H9 (cell line): ENCODE measurements at regions not wholly inside any gene's neighbourhood (a gene's known extent, or its start where the extent isn't known, plus 50 kb on each side); places are given as distances from the start of the nearest gene placed in this dataset.

Source experiments
- DNase-seq: peaks from one replicate; pipeline ENCODE4 v3.0.0-alpha.2; 2017
- H2AFZ ChIP-seq: one replicate; pipeline ENCODE4 v1.6.1; 2013; ENCODE audit warnings: mild to moderate bottlenecking, low read length, control low read depth, moderate library complexity
- H2AK5ac ChIP-seq: 2 replicates; pipeline ENCODE4 v1.6.1; 2013; ENCODE audit warnings: low read length, control low read depth, mixed read lengths; ENCODE audit not compliant: insufficient read length
- H2BK120ac ChIP-seq: one replicate; pipeline ENCODE4 v1.6.1; 2013; ENCODE audit warnings: low read depth, mild to moderate bottlenecking, low read length, control low read depth, inconsistent platforms; ENCODE audit not compliant: poor library complexity, severe bottlenecking
- H2BK12ac ChIP-seq: 2 replicates; pipeline ENCODE4 v1.6.1; 2013; ENCODE audit warnings: low read length, control low read depth, mixed read lengths, low read depth; ENCODE audit not compliant: insufficient read length
- H2BK15ac ChIP-seq: 2 replicates; pipeline ENCODE4 v1.6.1; 2013; ENCODE audit warnings: low read depth, low read length, control low read depth
- H2BK20ac ChIP-seq: one replicate; pipeline ENCODE4 v1.6.1; 2013; ENCODE audit warnings: low read depth, mild to moderate bottlenecking, low read length, control low read depth, inconsistent platforms; ENCODE audit not compliant: poor library complexity, severe bottlenecking
- H2BK5ac ChIP-seq: 2 replicates; pipeline ENCODE4 v1.6.1; 2013; ENCODE audit warnings: low read length, control low read depth, mixed read lengths; ENCODE audit not compliant: insufficient read length
- H3K14ac ChIP-seq: 2 replicates; pipeline ENCODE4 v1.6.1; 2013; ENCODE audit warnings: low read length, control low read depth; ENCODE audit not compliant: insufficient read depth
- H3K18ac ChIP-seq: 2 replicates; pipeline ENCODE4 v1.6.1; 2013; ENCODE audit warnings: low read depth, mild to moderate bottlenecking, mixed read lengths, low read length, control low read depth; ENCODE audit not compliant: insufficient read length
- H3K23ac ChIP-seq: 2 replicates; pipeline ENCODE4 v1.6.1; 2013; ENCODE audit warnings: low read length, control low read depth, mixed read lengths, low read depth; ENCODE audit not compliant: insufficient read length
- H3K23me2 ChIP-seq: 2 replicates; pipeline ENCODE4 v1.6.1; 2013; ENCODE audit warnings: low read depth, mild to moderate bottlenecking, mixed read lengths, low read length, control low read depth; ENCODE audit not compliant: insufficient read length, poor library complexity, severe bottlenecking
- H3K27ac ChIP-seq: 2 replicates; pipeline ENCODE4 v1.5.1; 2013; ENCODE audit warnings: low read length, control low read depth, mixed read lengths, low read depth; ENCODE audit not compliant: insufficient read length
- H3K27me3 ChIP-seq: 2 replicates; pipeline ENCODE4 v1.6.1; 2013; ENCODE audit warnings: low read length, control low read depth, inconsistent platforms; ENCODE audit not compliant: insufficient read depth
- H3K4ac ChIP-seq: 2 replicates; pipeline ENCODE4 v1.6.1; 2013; ENCODE audit warnings: low read depth, mild to moderate bottlenecking, control low read depth, inconsistent platforms, low read length, moderate library complexity
- H3K4me1 ChIP-seq: 2 replicates; pipeline ENCODE4 v1.6.1; 2013; ENCODE audit warnings: low read length, control low read depth, inconsistent platforms; ENCODE audit not compliant: insufficient read depth
- H3K4me2 ChIP-seq: 2 replicates; pipeline ENCODE4 v1.6.1; 2013; ENCODE audit warnings: low read length, control low read depth, mixed read lengths; ENCODE audit not compliant: insufficient read length, insufficient read depth
- H3K56ac ChIP-seq: 2 replicates; pipeline ENCODE4 v1.6.1; 2013; ENCODE audit warnings: low read depth, mild to moderate bottlenecking, mixed read lengths, low read length, control low read depth; ENCODE audit not compliant: insufficient read length
- H3K79me1 ChIP-seq: 2 replicates; pipeline ENCODE4 v1.6.1; 2013; ENCODE audit warnings: low read depth, mild to moderate bottlenecking, moderate library complexity, low read length, control low read depth, inconsistent platforms; ENCODE audit not compliant: insufficient read depth, poor library complexity, severe bottlenecking
- H3K79me2 ChIP-seq: 2 replicates; pipeline ENCODE4 v1.6.1; 2013; ENCODE audit warnings: low read length, control low read depth, inconsistent platforms; ENCODE audit not compliant: insufficient read depth
- H3K9ac ChIP-seq: 2 replicates; pipeline ENCODE4 v1.6.1; 2013; ENCODE audit warnings: low read length, control low read depth, mixed read lengths; ENCODE audit not compliant: insufficient read length; ENCODE audit errors: extremely low read depth
- H3K9me3 ChIP-seq: one replicate; pipeline ENCODE4 v1.6.1; 2013; ENCODE audit warnings: low read depth, low read length, inconsistent platforms; ENCODE audit not compliant: control insufficient read depth
- H3T11ph ChIP-seq: one replicate; pipeline ENCODE4 v1.6.1; 2013; ENCODE audit warnings: mild to moderate bottlenecking, low read length, control low read depth, inconsistent platforms
- H4K20me1 ChIP-seq: one replicate; pipeline ENCODE4 v1.6.1; 2013; ENCODE audit not compliant: control insufficient read depth, insufficient read length, insufficient read depth
- H4K5ac ChIP-seq: 2 replicates; pipeline ENCODE4 v1.6.1; 2013; ENCODE audit warnings: low read depth, mild to moderate bottlenecking, mixed read lengths, low read length, control low read depth; ENCODE audit not compliant: insufficient read length
- H4K8ac ChIP-seq: replicated peaks from 2 replicates; pipeline ENCODE4 v1.6.1; 2013; ENCODE audit warnings: low read length, control low read depth, mixed read lengths, low read depth; ENCODE audit not compliant: insufficient read length
- H4K91ac ChIP-seq: 2 replicates; pipeline ENCODE4 v1.6.1; 2013; ENCODE audit warnings: low read depth, mild to moderate bottlenecking, moderate library complexity, mixed read lengths, low read length, control low read depth; ENCODE audit not compliant: insufficient read length
- H3K27ac Mint-ChIP-seq, 3 experiments: 2 replicates in 2 of 3; 3 replicates in 1 of 3; pipeline ENCODE4 v1.8.0; 2020 to 2021; ENCODE audit warnings: mixed read lengths in 3 of 3, mild to moderate bottlenecking in 1 of 3, moderate library complexity in 1 of 3
- H3K27me3 Mint-ChIP-seq: 2 replicates; pipeline ENCODE4 v1.8.0; 2021; ENCODE audit warnings: low read depth, mild to moderate bottlenecking, moderate library complexity, mixed read lengths
- H3K36me3 Mint-ChIP-seq, 3 experiments: 2 replicates in 2 of 3; 3 replicates in 1 of 3; pipeline ENCODE4 v1.8.0; 2020 to 2021; ENCODE audit warnings: low read depth in 3 of 3, mixed read lengths in 3 of 3; ENCODE audit not compliant: insufficient read depth in 1 of 3
- H3K4me1 Mint-ChIP-seq, 2 experiments: 2 replicates each; pipeline ENCODE4 v1.8.0; 2020; ENCODE audit warnings: mixed read lengths in 2 of 2
- H3K4me3 Mint-ChIP-seq, 2 experiments: 2 replicates in 1 of 2; 3 replicates in 1 of 2; pipeline ENCODE4 v1.8.0; 2020 to 2021; ENCODE audit warnings: mild to moderate bottlenecking in 2 of 2, mixed read lengths in 2 of 2, moderate library complexity in 1 of 2
- H3K9me3 Mint-ChIP-seq, 2 experiments: 2 replicates in 1 of 2; 3 replicates in 1 of 2; pipeline ENCODE4 v1.8.0; 2020; ENCODE audit warnings: mild to moderate bottlenecking in 2 of 2, mixed read lengths in 2 of 2, moderate library complexity in 1 of 2
- WGBS: extraction: QIAGEN DNeasy Blood & Tissue Kit; methylation state at CpG from one replicate; pipeline ENCODE4 v1.1.7; 2013; ENCODE audit warnings: missing lambda C conversion rate, low lambda C conversion rate, mixed read lengths; ENCODE audit not compliant: insufficient read length; ENCODE audit errors: extremely low coverage; 5-methylcytosine and 5-hydroxymethylcytosine counted together
- TF ChIP-seq, protein P1 (sequence below): fragments of 200-600 bp; sonication (generic); conservative IDR thresholded peaks from 3 replicates; pipeline ENCODE4 v1.8.0; 2021; ENCODE audit warnings: antibody characterized with exemption, mild to moderate bottlenecking

DNA sequence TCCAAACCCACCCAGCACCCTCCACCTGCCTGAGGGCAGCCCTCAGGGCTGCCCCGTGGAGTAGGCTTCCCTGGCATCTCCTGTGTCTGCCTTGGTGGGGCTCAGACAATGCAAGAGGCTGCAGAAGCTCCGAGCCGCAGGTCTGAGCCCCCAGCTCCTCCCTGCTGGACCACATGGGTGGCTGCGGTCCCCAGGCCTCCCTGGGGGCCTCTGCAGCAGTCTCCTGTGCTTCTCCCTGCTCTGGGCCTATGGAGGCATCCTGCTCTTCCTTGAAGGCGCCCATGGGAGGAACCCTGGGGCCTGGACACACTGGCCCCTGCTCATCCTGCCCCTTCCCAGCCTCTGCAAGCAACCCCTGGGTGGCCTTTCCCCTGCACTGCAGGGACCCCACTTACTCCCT lies 86.1 kb upstream of the ACTRT2 start:
- no peak overlapping the region for H2BK15ac ChIP-seq
- no peak overlapping the region for H2BK12ac ChIP-seq
- no peak overlapping the region for H2BK20ac ChIP-seq
- no peak overlapping the region for H3K14ac ChIP-seq
- H3K27me3 ChIP-seq: no peaks in the 10 kb centered on the region
- no peaks in the 10 kb centered on the region for H3K23me2 ChIP-seq
- H3K4me1 Mint-ChIP-seq: no peaks in the 10 kb centered on the region
- H3K4me1 ChIP-seq: no peaks in the 10 kb centered on the region
- no peak overlapping the region for H3K56ac ChIP-seq
- H3K27ac Mint-ChIP-seq: no peak overlapping the region
- no peaks in the 10 kb centered on the region for H4K20me1 ChIP-seq
- H3K9me3 Mint-ChIP-seq: peaks cover 19 to 79% of the 10 kb centered on the region in 2 experiments
- no peak overlapping the region for H2AFZ ChIP-seq
- no CpG with 5 or more reads among the region's 5 CpGs for WGBS
- no peak overlapping the region for H3K9ac ChIP-seq
- H3K4me2 ChIP-seq: no peak overlapping the region
- no peak overlapping the region for H3K18ac ChIP-seq
- H3K4ac ChIP-seq: no peak overlapping the region
- no peak overlapping the region for H2AK5ac ChIP-seq
- H2BK5ac ChIP-seq: no peak overlapping the region
- H3K79me2 ChIP-seq: no peaks in the 10 kb centered on the region
- no peak overlapping the region for H3K27ac ChIP-seq
- no peak overlapping the region for H4K8ac ChIP-seq
- H4K5ac ChIP-seq: no peak overlapping the region
- H3T11ph ChIP-seq: no peak overlapping the region
- H2BK120ac ChIP-seq: no peak overlapping the region
- H3K27me3 Mint-ChIP-seq: peaks cover 6% of the 10 kb centered on the region
- H4K91ac ChIP-seq: no peak overlapping the region
- no peak for DNase-seq
- TF ChIP-seq, protein P1, sequence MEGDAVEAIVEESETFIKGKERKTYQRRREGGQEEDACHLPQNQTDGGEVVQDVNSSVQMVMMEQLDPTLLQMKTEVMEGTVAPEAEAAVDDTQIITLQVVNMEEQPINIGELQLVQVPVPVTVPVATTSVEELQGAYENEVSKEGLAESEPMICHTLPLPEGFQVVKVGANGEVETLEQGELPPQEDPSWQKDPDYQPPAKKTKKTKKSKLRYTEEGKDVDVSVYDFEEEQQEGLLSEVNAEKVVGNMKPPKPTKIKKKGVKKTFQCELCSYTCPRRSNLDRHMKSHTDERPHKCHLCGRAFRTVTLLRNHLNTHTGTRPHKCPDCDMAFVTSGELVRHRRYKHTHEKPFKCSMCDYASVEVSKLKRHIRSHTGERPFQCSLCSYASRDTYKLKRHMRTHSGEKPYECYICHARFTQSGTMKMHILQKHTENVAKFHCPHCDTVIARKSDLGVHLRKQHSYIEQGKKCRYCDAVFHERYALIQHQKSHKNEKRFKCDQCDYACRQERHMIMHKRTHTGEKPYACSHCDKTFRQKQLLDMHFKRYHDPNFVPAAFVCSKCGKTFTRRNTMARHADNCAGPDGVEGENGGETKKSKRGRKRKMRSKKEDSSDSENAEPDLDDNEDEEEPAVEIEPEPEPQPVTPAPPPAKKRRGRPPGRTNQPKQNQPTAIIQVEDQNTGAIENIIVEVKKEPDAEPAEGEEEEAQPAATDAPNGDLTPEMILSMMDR: no peak
- peaks cover 83% of the 10 kb centered on the region for H3K9me3 ChIP-seq
- no peak overlapping the region for H3K23ac ChIP-seq
- no peak overlapping the region for H3K4me3 Mint-ChIP-seq
- H3K79me1 ChIP-seq: no peaks in the 10 kb centered on the region
- peaks cover 0 to 23% (median 8%) of the 10 kb centered on the region in 3 experiments; a peak in 5 of 7 replicates for H3K36me3 Mint-ChIP-seq
